ENCODE measurements at regions not wholly inside any gene's neighbourhood (a gene's known extent, or its start where the extent isn't known, plus 50 kb on each side); places are given as distances from the start of the nearest gene placed in this dataset.

DNA sequence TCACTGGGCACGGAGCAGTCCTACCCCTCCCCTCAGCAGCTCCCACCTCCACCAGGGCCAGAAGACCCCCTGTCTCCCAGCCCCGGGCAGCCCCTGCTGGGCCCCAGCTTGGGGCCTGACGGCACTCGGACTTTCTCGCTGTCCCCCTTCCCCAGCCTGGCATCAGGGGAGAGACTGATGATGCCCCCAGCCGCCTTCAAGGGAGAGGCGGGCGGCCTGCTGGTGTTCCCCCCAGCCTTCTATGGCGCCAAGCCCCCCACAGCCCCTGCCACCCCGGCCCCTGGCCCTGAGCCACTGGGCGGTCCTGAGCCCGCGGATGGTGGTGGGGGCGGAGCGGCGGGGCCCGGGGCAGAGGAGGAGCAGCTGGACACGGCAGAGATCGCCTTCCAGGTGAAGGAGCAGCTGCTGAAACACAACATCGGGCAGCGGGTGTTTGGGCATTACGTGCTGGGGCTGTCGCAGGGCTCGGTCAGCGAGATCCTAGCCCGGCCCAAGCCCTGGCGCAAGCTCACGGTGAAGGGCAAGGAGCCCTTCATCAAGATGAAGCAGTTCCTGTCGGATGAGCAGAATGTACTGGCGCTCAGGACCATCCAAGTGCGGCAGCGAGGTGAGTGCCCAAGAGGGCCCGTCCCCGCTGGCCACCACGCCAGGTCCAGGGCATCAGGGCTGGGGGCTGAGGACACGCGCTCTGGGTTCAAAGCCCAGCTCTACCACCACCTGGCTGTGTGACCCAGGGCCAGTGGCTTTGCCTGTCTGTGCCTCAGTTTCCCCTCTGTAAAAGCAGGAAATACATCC is 58.6 kb downstream of the PHETA1 start:
- H3K9ac ChIP-seq (ENCODE audit: low read depth, low read length): no peak overlapping the region
- no peaks in the 10 kb centered on the region for H3K4me1 ChIP-seq (ENCODE audit: insufficient read depth, low read length)
- peaks cover 4% of the 10 kb centered on the region for H3K9me3 ChIP-seq (ENCODE audit: control insufficient read depth, insufficient read depth, low read length)
- H3K36me3 ChIP-seq (ENCODE audit: insufficient read depth, low read length): no peaks in the 10 kb centered on the region

DNA sequence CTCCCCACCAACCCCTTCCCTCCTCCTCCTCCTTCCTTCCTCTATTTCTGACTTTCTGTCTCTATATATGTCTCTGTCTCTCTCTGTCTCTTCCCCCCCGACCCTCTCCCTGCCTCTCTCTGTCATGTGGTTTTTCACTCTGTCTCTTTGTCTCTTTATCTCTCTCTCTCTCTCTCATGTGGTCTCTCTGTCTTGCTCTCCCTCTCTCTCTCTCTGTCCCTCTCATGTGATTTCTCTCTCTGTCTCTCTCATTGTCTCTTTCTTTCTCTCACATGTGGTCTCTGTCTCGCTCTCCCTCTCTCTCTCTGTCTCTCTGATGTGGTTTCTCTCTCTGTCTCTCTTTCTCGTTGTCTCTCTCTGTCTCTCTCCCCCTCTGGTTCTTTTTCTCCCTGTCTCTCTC is 59.3 kb downstream of the PHETA1 start:
- Histone ChIP-seq H3K36me3 (ENCODE audit: insufficient read depth, low read length) (no peaks in the 10 kb centered on the region), H3K9ac (ENCODE audit: low read depth, low read length) (no peak overlapping the region), H3K4me1 (ENCODE audit: insufficient read depth, low read length) (no peaks in the 10 kb centered on the region), H3K9me3 (ENCODE audit: control insufficient read depth, insufficient read depth, low read length) (peaks cover 10% of the 10 kb centered on the region)

DNA sequence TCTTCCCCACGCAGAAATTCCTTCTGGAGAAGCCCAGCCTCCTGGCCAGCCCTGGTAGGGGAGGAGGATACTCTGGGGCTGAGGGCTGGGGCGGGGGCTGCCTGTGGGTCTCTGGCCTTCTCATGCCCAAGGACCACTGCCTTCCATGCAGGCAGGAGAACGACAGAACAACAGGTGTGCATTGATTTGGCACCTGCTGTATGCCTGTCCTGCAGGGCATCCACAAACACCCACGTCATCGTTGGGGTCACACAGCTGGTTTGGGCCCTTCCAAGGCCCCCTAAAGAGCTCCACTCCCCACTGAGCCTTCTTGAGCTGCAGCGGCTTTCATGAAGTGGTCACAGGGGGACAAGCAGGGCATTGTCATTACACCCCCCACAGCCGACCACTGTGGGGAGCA is 60.4 kb downstream of the PHETA1 start:
- Histone ChIP-seq H3K9ac (ENCODE audit: low read depth, low read length) (no peak overlapping the region), H3K9me3 (ENCODE audit: control insufficient read depth, insufficient read depth, low read length) (peaks cover 16% of the 10 kb centered on the region), H3K36me3 (ENCODE audit: insufficient read depth, low read length) (no peaks in the 10 kb centered on the region), H3K4me1 (ENCODE audit: insufficient read depth, low read length) (no peaks in the 10 kb centered on the region)

DNA sequence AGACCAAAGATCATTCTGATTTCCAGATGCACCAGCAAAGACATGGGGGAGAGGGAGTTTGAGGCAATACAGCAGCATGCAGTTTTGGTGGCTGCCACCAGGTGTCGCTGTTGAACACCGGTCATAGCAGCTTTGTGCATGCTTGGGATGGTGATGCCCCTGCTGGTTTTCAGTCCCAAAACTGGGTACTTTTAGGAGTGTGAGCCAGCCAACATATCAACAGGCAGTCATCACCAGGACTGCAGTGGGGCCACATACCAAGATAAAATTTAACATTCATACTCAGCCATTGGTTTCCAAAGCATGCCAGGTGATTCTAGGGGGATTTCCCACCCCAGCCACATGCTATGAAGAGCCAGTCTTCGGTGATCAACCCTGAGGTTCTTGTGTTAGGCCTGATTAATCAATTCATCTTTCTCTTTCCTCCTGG is 64.2 kb downstream of the PHETA1 start:
- H3K36me3 ChIP-seq (ENCODE audit: insufficient read depth, low read length): no peaks in the 10 kb centered on the region
- H3K9ac ChIP-seq (ENCODE audit: low read depth, low read length): no peak overlapping the region
- peaks cover 16% of the 10 kb centered on the region for H3K9me3 ChIP-seq (ENCODE audit: control insufficient read depth, insufficient read depth, low read length)
- no peaks in the 10 kb centered on the region for H3K4me1 ChIP-seq (ENCODE audit: insufficient read depth, low read length)

DNA sequence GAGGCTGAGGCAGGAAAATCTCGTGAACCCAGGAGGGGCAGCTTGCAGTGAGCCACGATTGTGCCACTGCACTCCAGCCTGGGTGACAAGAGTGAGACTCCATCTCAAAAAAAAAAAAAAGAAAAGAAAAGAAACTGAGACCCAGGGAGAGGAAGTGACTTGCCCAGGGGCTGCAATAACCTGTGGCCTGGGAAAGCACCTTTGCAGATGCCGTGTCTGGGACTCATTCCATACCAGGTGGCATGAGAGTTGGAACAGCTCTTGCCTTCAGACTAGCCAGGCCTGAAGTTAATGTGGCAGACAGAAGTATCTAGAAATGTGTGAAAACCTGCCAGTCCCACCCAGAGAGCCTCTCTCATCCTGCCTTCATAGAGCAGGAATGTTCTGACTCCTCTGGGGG is 65.4 kb downstream of the PHETA1 start:
- H3K9me3 ChIP-seq (ENCODE audit: control insufficient read depth, insufficient read depth, low read length): peaks cover 16% of the 10 kb centered on the region
- no peaks in the 10 kb centered on the region for H3K36me3 ChIP-seq (ENCODE audit: insufficient read depth, low read length)
- no peak overlapping the region for H3K9ac ChIP-seq (ENCODE audit: low read depth, low read length)
- H3K4me1 ChIP-seq (ENCODE audit: insufficient read depth, low read length): peaks cover 2% of the 10 kb centered on the region; the same call in 1 of the 2 replicates

DNA sequence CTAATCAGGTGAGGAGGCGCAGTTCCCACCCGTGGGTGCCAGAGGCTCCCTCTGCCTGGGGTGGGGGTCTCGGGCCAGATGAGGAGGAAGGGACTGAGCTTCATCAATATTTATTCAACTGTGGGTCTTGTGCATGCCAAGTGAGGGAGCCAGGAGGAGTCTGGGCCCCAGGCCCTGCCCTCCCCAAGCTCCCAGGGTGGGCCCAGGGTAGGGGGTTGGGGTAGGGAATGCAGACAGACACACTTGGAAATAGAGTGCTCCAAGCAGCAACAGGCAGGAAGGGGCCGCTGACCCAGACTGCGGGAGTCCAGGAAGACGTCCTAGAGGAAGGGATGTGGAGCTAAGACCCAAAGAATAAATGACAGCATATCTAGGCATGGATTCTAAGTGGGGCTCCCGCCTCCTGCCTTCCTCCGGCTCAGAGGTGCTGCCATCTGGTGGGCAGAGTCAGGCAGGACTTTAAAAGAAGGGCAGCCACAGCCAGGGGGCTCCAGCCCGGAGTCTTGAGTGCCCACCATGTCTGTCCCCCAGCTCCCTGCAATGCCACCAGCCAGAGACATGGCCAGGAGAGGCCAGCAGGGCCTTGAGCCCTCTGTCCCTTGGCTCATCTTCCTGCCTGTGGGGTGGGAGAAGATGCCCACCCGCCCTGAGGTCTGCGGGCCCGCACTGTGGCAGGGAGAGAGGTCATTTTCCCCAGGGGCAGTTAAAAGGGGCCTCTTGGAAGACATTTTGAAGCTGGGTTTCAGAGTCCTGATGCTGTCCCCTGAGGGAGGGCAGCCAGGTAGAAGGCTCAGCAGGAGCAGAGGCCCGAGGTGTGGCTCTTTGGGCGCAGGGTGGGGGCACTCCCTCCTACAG is 70.1 kb downstream of the PHETA1 start:
- Histone ChIP-seq H3K4me1 (ENCODE audit: insufficient read depth, low read length) (peaks cover 10% of the 10 kb centered on the region; the same call in 1 of the 2 replicates), H3K36me3 (ENCODE audit: insufficient read depth, low read length) (no peaks in the 10 kb centered on the region), H3K9me3 (ENCODE audit: control insufficient read depth, insufficient read depth, low read length) (peaks cover 3% of the 10 kb centered on the region; the same call in 1 of the 2 replicates), H3K9ac (ENCODE audit: low read depth, low read length) (no peak overlapping the region)

DNA sequence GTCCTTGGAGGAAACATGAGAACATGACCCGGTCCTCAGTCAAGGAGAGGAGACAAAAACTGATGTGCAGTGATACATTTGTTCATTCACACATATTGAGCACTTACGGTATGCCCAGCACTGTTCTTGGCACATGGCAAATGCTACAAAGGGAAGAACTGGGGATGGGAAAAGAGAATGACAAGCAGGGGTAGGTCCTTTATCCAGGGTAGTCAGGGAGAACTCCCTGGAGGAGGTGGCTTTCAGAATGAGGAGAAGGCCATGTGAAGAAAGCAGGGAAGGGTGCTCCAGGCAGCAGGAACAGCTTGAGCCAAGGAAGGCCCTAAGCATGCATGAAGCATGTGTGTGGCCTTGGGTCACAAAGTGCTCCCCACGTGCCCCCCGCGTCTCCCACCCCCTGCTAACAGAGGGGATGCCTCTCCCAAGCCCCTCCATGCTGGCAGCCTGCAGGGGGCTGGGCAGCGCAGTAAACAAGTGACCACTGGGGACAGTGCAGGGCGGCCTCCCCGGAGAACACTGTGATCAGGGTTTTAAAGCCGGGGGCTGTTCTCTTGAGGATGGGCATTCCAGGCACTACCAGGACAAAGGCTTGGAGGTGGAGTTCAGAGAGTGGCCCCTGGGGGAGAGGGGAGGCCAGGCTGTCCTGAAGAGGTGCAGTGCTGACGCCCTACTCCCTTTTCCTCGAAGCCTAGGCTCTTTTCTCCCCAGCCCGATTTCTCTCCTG is 71.0 kb downstream of the PHETA1 start:
- Histone ChIP-seq H3K36me3 (ENCODE audit: insufficient read depth, low read length) (no peaks in the 10 kb centered on the region), H3K4me1 (ENCODE audit: insufficient read depth, low read length) (peaks cover 10% of the 10 kb centered on the region; the same call in 1 of the 2 replicates), H3K9me3 (ENCODE audit: control insufficient read depth, insufficient read depth, low read length) (no peaks in the 10 kb centered on the region), H3K9ac (ENCODE audit: low read depth, low read length) (no peak overlapping the region)

DNA sequence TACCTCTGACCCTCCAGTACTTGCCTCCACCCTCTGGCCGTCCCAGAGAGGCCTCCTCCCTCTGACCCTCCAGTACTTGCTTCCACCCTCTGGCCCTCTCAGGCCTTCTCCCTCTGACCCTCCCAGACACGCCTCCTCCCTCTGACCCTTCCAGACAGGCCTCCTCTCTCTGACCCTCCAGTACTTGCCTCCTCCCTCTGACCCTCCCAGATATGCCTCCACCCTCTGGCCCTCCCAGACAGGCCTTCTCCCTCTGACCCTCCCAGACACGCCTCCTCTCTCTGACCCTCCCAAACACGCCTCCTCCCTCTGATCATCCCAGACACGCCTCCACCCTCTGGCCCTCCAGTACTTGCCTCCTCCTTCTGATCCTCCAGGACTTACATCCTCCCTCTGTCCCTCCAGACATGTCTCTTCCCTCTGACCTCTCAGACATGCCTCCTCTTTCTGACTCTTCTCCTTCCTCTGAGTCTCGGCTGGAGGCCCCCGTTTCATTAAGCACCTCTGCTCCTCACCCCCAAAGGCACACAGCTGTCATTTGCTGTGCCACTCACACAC is 71.9 kb downstream of the PHETA1 start:
- H3K36me3 ChIP-seq (ENCODE audit: insufficient read depth, low read length): no peaks in the 10 kb centered on the region
- H3K9me3 ChIP-seq (ENCODE audit: control insufficient read depth, insufficient read depth, low read length): no peaks in the 10 kb centered on the region
- no peak overlapping the region for H3K9ac ChIP-seq (ENCODE audit: low read depth, low read length)
- peaks cover 10% of the 10 kb centered on the region; the same call in 1 of the 2 replicates for H3K4me1 ChIP-seq (ENCODE audit: insufficient read depth, low read length)

DNA sequence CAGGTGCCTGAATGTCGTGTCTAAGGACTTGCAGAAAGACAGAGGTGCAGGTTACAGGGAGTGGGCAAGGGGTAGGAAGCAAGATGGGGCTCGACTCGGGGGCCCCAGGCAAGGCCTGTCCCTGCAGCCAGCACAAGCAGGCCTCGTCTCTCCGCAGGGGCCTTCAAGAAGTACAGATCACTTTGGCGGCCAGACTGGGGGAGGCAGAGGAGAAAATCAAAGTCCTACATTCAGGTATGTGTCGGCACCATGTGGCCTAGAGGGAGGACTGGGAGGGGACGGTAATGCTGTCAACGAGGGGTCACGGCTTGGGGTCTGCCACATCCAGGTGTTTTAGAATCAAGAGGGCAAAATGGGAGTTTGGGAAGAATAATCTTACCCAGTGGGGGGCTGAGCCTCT is 73.7 kb downstream of the PHETA1 start:
- Histone ChIP-seq H3K36me3 (ENCODE audit: insufficient read depth, low read length) (no peaks in the 10 kb centered on the region), H3K9me3 (ENCODE audit: control insufficient read depth, insufficient read depth, low read length) (no peaks in the 10 kb centered on the region), H3K9ac (ENCODE audit: low read depth, low read length) (no peak overlapping the region)

DNA sequence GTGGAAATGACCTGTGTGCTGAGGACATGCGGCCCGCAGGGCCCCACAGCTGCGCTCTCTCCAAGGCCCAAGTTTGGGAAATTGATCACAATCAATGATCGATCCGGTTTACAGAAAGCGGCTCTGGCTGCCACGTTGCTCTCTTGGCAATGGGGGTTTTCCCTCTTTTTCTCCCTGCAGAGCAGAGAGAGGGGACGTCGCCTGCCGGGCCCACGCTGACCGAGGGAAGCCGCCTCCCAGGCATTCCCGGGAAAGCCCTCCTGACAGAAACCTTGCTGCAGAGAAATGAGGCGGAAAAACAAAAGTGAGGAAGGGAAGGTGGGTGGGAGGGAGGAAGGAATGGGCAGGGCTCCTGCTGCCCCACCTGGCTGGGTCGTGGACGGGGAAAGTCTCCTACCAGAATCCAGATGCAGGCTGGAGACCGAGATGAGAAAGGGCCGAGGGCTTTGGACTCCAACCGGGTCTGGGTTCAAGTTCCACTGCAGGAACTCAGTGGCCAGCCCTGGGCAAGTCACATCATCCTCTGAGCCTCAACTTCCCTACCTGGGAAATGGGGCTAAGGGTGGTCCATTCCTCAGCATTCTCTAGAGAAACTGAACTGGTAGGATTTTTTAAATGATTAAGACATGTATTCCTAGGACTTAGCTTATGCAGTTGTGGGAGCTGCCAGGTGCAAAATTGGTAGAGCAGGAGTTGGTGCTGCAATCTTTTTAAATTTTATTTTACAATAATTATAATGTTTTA is 75.5 kb downstream of the PHETA1 start:
- Histone ChIP-seq H3K9me3 (ENCODE audit: control insufficient read depth, insufficient read depth, low read length) (no peaks in the 10 kb centered on the region), H3K4me1 (ENCODE audit: insufficient read depth, low read length) (peaks cover 7% of the 10 kb centered on the region; the same call in 1 of the 2 replicates), H3K9ac (ENCODE audit: low read depth, low read length) (no peak overlapping the region), H3K36me3 (ENCODE audit: insufficient read depth, low read length) (no peaks in the 10 kb centered on the region)

More for the DNA sequence above, 73.7 kb downstream of the PHETA1 start:
- peaks cover 10% of the 10 kb centered on the region; the same call in 1 of the 2 replicates for H3K4me1 ChIP-seq (ENCODE audit: insufficient read depth, low read length)

DNA sequence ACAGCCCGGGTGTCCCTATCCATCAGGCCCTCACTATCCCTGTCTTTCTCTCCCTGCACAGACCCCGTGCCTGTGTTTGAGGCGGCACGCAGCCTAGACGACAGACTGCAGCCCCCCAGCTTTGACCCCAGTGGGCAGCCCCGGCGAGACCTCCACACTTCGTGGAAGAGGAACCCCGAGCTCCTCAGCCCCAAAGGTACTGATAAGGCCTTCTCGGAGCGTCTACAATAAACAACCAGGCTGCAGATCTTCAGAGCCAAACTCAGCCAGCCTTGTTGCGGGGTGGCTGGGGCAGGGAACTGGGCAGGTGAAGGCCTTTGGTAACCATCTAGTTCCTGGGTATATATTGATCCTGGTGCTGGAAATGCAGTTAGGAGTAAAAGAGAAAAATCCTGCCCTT is 77.5 kb downstream of the PHETA1 start:
- Histone ChIP-seq H3K36me3 (ENCODE audit: insufficient read depth, low read length) (no peaks in the 10 kb centered on the region), H3K4me1 (ENCODE audit: insufficient read depth, low read length) (peaks cover 6% of the 10 kb centered on the region; the same call in 1 of the 2 replicates), H3K9ac (ENCODE audit: low read depth, low read length) (no peak overlapping the region), H3K9me3 (ENCODE audit: control insufficient read depth, insufficient read depth, low read length) (no peaks in the 10 kb centered on the region)

DNA sequence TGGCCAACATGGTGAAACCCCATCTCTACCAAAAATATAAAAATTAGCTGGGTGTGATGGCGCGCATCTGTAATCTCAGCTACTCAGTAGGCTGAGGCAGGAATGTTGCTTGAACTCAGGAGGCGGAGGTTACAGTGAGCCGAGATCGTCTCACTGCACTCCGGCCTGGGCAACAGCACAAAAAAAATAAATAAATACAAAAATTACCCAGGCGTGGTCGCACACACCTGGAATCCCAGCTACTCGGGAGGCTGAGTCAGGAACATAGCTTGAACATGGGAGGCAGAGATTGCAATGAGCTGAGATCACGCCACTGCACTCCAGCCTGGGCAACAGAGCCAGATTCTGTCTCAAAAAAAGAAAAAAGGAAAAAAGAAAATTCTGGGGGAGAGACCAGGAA is 80.1 kb downstream of the PHETA1 start:
- Histone ChIP-seq H3K36me3 (ENCODE audit: insufficient read depth, low read length) (no peaks in the 10 kb centered on the region), H3K9ac (ENCODE audit: low read depth, low read length) (no peak overlapping the region), H3K4me1 (ENCODE audit: insufficient read depth, low read length) (peaks cover 19% of the 10 kb centered on the region), H3K9me3 (ENCODE audit: control insufficient read depth, insufficient read depth, low read length) (no peaks in the 10 kb centered on the region)

DNA sequence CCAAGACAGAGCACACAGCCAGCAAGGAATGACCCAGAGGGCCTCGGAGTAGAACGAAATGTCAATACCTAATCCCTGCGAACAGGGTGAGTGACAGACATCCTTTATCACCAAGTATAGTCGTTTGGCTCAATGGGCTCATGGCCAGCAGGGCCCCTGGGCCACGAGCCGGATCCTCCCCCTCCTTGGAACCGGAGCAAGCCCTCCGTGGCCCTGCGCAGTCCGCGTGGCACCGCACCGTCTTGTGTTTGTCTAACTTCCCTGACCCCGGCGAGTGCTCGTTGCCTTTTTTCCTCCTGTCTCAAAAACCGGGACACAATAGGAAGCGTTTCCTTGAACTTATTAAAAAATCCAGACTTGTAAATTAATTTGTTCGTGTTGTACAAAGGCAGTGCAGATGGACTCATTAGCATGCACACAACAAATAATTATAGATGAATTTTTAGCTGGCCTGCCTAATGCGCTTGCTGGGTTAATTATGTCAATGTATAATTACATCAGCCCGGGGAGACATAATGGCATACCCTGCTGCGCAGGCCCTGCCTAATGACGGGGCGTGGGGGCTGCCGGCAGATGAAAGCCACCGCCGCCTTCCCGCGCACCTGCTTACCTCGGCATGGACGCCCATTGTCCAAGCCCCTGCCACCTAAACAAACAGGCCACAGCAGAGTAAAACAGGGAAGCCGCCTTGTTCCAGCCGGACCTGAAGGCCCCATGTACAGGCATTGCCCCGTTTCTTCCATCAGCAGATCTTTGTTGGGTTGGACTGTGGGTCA is 81.6 kb downstream of the PHETA1 start:
- peaks cover 19% of the 10 kb centered on the region for H3K4me1 ChIP-seq (ENCODE audit: insufficient read depth, low read length)
- H3K9me3 ChIP-seq (ENCODE audit: control insufficient read depth, insufficient read depth, low read length): no peaks in the 10 kb centered on the region
- no peaks in the 10 kb centered on the region for H3K36me3 ChIP-seq (ENCODE audit: insufficient read depth, low read length)
- no peak overlapping the region for H3K9ac ChIP-seq (ENCODE audit: low read depth, low read length)

Measured in ES-I3 (cell line).